Type B pancreatic cell (in vitro differentiated cells): ENCODE measurements at regions not wholly inside any gene's neighbourhood (a gene's known extent, or its start where the extent isn't known, plus 50 kb on each side); places are given as distances from the start of the nearest gene placed in this dataset.

ENCODE experiments used
- DNase-seq: peaks from one replicate; pipeline ENCODE4 v3.0.0; 2021; ENCODE audit warnings: mixed read lengths; ENCODE audit not compliant: unreplicated experiment; ENCODE audit errors: extremely low spot score
- H3K27ac Mint-ChIP-seq: 2 replicates; pipeline ENCODE4 v1.8.0; 2021; ENCODE audit warnings: mild to moderate bottlenecking, mixed read lengths
- H3K27me3 Mint-ChIP-seq: 2 replicates; pipeline ENCODE4 v1.8.0; 2021; ENCODE audit warnings: mixed read lengths
- H3K36me3 Mint-ChIP-seq: 2 replicates; pipeline ENCODE4 v1.8.0; 2021; ENCODE audit warnings: mixed read lengths
- H3K4me1 Mint-ChIP-seq: one replicate; pipeline ENCODE4 v1.8.0; 2021; ENCODE audit warnings: mixed read lengths; ENCODE audit not compliant: unreplicated experiment
- H3K4me3 Mint-ChIP-seq: 2 replicates; pipeline ENCODE4 v1.8.0; 2021; ENCODE audit warnings: mild to moderate bottlenecking, mixed read lengths
- H3K9me3 Mint-ChIP-seq: 2 replicates; pipeline ENCODE4 v1.8.0; 2021; ENCODE audit warnings: mixed read lengths
- CTCF ChIP-seq: fragments of 200-600 bp; sonication (generic); conservative IDR thresholded peaks from 2 replicates; pipeline ENCODE4 v1.5.0; 2021; ENCODE audit warnings: antibody characterized with exemption, mild to moderate bottlenecking

GRCh38 chrX:20884565-20884964 is 489.7 kb upstream of the CNKSR2 start:
- DNase-seq: no peak
- Mint-ChIP-seq H3K27ac (no peak overlapping the region), H3K4me3 (no peak overlapping the region), H3K4me1 (no peaks in the 10 kb centered on the region), H3K27me3 (no peaks in the 10 kb centered on the region), H3K9me3 (peaks cover 6% of the 10 kb centered on the region), H3K36me3 (no peaks in the 10 kb centered on the region)
- no peak for TF ChIP-seq CTCF

GRCh38 chrX:20863649-20864048 is 510.6 kb upstream of the CNKSR2 start:
- Mint-ChIP-seq H3K27me3 (no peaks in the 10 kb centered on the region), H3K9me3 (peaks cover 6% of the 10 kb centered on the region), H3K4me3 (no peak overlapping the region), H3K36me3 (no peaks in the 10 kb centered on the region), H3K4me1 (no peaks in the 10 kb centered on the region), H3K27ac (no peak overlapping the region)
- TF ChIP-seq CTCF: no peak
- DNase-seq: no peak

GRCh38 chrX:20861113-20861512 is 513.1 kb upstream of the CNKSR2 start:
- TF ChIP-seq CTCF: no peak
- DNase-seq: no peak
- Mint-ChIP-seq H3K9me3 (peaks cover 6% of the 10 kb centered on the region), H3K27ac (no peak overlapping the region), H3K4me3 (no peak overlapping the region), H3K27me3 (no peaks in the 10 kb centered on the region), H3K4me1 (no peaks in the 10 kb centered on the region), H3K36me3 (no peaks in the 10 kb centered on the region)

- no peak for DNase-seq
- Mint-ChIP-seq H3K4me3 (no peak overlapping the region), H3K27ac (no peak overlapping the region), H3K36me3 (no peaks in the 10 kb centered on the region), H3K9me3 (peaks cover 6% of the 10 kb centered on the region), H3K27me3 (no peaks in the 10 kb centered on the region), H3K4me1 (no peaks in the 10 kb centered on the region)
- TF ChIP-seq CTCF: no peak
Observed at GRCh38 chrX:20857746-20858145, 516.5 kb upstream of the CNKSR2 start.

- Mint-ChIP-seq H3K27me3 (no peaks in the 10 kb centered on the region), H3K4me3 (no peak overlapping the region), H3K4me1 (no peaks in the 10 kb centered on the region), H3K36me3 (no peaks in the 10 kb centered on the region), H3K9me3 (peaks cover 3% of the 10 kb centered on the region), H3K27ac (no peak overlapping the region)
- no peak for TF ChIP-seq CTCF
- DNase-seq: no peak
Observed at GRCh38 chrX:20838477-20838876, 535.7 kb upstream of the CNKSR2 start.
